ENCODE measurements at regions not wholly inside any gene's neighbourhood (a gene's known extent, or its start where the extent isn't known, plus 50 kb on each side); places are given as distances from the start of the nearest gene placed in this dataset.
"Not testable (repeated sequence)": the region's sequence is repeated elsewhere in the genome, so short reads cannot be mapped to it uniquely, and the experiment has no call there.

- no peak for DNase-seq (ENCODE audit: low read depth)
Measured at GRCh38 chr9:73344060-73344459, 192.4 kb downstream of the ANXA1 start.

DNA sequence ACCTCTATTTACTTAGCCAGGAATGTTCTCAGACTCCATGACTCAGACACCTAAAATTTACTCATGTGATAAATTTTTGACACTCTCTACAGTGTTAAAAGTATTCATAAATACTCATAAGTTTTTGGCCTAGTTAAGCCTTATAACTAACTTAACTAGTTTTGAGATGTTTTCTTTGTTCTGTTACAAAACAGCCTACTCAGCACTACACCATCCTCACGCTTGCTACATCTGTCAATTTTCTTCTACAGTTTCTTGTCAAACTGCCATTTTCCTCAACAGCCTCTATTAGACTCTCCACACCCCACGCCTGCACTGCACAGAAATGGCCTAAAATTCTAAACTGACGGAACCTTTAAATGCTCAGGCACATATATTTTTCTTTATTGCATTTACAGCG is 195.5 kb downstream of the ANXA1 start:
- DNase-seq (ENCODE audit: low read depth) = no peak

GRCh38 chr9:73347720-73348119 is 196.1 kb downstream of the ANXA1 start:
- no peak for DNase-seq (ENCODE audit: low read depth)

DNA sequence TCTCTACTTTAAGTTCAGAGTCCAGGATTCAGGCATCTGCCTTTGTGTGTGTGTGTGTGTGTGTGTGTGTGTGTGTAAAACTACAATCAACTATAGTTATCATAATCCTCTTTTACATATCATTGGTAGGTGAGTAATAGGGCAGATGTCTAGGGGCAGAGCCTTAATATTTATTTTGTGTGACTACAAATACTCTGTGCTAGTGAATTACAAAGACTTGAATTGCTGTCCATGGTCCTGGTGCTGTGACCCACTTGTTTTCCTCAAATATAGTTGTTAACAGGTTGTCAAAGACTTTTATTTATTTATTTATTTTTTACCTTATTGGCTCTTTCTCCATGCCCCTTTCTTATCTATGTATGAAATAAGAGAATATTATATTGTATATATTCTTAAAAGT is 196.8 kb downstream of the ANXA1 start:
- peak; percentile 9 for DNase-seq (ENCODE audit: low read depth)

DNA sequence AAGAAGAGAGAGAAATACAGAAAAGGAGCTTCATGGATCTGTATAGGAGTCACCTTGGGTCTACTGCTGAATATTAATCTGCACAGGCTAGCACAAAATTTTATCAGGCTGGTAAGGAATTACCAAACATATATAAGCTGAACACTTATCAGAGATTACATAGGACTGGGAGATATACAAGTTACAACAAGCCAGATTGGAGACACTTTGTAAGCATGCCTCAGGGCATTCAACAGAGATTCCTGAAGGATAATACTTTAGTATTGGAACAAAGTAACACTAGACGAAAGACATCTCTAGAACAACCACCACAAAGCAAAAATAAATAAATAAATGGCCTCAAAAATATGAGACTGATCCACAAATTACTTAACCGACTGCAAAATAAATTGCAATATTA is 197.8 kb downstream of the ANXA1 start:
- DNase-seq (ENCODE audit: low read depth) = no peak

DNA sequence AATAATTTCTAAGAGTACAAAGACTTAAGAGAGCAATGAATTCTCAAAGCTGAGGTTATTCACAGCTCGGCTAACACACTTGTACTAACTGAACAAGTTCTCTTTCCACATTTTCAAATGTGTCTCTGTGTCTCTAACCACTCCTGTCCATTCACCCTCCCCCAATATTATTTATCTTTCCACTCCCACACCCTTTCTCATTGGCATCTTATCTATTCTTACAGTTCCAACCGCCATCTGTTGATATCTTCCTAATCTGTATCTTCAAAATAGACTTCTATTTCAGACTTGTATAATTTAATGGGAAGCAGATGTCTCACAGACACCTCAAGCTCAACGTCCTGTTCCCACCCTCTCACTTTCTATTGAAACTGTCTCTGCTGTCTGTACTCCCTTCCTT is 205.9 kb downstream of the ANXA1 start:
- DNase-seq (ENCODE audit: low read depth) = no peak

GRCh38 chr9:73370053-73370452 is 218.4 kb downstream of the ANXA1 start:
- DNase-seq (ENCODE audit: low read depth) = peak; percentile 1

DNA sequence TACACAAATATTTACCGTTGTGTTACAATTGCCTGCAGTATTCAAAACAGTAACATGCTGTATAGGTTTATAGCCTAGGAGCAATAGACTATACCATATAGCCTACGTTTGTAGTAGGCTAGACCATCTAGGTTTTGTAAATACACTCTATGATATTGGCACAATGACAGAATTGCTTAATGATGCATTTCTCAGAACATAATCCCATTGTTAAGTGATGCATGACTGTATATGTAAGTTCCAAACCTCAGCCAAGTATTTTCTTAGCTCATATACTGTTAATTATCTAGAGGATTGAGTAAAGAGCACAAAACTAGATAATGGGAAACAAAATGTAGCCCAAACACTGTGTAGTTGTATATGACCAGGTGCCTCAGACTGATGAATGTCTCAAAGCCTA is 220.1 kb downstream of the ANXA1 start:
- DNase-seq (ENCODE audit: low read depth) = no peak

- no peak for DNase-seq (ENCODE audit: low read depth)
Measured at GRCh38 chr9:73380411-73380810, 228.7 kb downstream of the ANXA1 start.

- no peak for DNase-seq (ENCODE audit: low read depth)
Measured at GRCh38 chr9:73402081-73403028, 250.7 kb downstream of the ANXA1 start.

DNA sequence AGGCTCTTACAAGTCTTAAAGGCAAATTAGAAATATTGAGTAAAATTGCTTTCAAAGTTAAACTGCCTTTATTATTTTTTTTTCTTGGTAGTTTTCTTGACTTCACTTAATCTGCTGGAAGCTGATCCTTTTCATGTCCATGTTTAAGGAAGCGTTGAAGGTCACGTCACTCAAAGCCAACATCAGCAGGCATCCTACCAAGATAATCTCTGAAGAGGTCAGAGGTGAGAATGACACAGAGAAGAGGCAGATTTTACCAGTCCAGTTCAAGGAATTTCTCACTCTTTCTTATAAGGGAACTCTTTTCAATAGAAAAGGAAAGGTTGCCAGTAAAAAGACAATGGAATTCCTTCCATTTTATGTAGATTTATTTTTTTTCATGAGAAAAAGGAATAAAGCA is 259.8 kb downstream of the ANXA1 start:
- DNase-seq (ENCODE audit: low read depth) = no peak

DNA sequence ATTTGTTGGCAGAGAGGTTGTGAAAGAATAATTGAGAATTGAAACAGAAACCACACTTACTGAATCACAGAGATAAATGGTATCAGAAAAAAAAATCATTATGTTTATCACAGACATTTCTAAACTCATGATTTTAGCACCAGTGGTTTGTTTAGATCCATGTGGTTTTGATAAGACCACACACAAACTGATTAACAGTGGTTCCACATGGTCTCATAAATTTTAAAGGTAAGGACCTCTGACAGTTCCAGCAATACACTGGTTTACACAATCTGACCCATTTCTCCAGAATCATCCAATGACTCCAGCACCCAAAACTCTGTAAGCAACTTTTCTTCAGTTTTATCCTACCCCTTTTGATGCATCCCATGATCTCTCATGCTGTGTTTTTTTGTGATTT is 261.2 kb downstream of the ANXA1 start:
- DNase-seq (ENCODE audit: low read depth) = no peak

GRCh38 chr9:73423891-73424290 is 272.2 kb downstream of the ANXA1 start:
- DNase-seq (ENCODE audit: low read depth) = no peak

DNA sequence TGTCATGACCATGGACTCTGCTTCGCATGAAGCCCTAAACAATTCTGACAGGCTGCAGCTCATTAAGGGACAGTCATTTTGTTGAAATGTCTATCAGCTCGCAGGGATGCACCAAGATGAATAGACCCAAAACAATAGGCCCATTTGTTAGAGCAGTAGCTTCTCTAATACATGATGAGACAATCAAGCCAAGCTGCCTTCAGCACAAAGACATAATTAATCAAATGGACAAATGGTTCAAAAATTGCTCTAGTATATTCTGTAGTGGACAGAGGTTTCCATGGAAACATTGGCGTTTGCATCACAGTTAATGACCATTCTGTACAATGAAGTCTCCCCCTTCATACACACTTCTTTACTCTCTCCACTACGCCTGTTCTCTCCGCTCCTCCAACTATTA is 274.6 kb downstream of the ANXA1 start:
- DNase-seq (ENCODE audit: low read depth) = no peak

DNA sequence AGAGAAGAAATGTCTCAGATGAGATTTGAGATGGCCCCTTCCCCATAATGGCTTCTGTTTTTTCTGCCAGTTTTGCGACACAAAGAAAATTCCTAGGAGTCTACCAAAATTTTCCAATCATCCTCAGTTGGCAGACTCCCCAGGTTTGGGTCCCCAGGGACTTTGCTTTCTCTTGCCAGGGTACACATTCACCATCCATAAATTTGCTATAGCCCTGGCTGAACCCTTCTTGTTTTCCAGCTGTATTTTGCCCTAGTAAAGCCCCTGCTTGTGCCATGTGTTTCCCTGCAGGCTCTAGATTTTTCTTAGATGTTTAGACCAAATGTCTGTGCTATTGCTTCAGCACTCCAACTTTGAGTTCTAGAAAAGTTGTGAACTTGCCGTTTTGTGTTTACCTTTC is 283.2 kb downstream of the ANXA1 start:
- DNase-seq (ENCODE audit: low read depth) = no peak

DNA sequence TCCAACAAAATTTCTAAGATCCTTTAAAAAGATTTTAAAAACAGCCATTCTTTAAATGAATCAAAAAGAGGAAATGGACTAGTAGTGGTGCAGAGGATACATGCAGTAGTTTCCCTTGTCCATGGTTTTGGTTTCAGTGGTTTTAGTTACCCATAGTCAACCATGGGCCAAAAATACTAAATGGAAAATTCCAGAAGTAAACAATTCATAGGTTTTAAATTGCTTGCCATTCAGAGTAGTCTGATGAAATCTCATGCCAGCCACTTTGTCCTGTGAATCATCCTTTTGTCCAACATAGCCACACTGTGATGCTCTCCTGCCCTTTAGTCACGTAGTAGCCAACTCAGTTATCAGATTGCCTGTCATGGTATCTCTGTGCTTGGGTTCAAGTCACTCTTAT is 286.1 kb downstream of the ANXA1 start:
- DNase-seq (ENCODE audit: low read depth) = peak; percentile 4

- DNase-seq (ENCODE audit: low read depth) = not testable (repeated sequence)
Measured at GRCh38 chr9:73439839-73440238, 288.2 kb downstream of the ANXA1 start.

DNA sequence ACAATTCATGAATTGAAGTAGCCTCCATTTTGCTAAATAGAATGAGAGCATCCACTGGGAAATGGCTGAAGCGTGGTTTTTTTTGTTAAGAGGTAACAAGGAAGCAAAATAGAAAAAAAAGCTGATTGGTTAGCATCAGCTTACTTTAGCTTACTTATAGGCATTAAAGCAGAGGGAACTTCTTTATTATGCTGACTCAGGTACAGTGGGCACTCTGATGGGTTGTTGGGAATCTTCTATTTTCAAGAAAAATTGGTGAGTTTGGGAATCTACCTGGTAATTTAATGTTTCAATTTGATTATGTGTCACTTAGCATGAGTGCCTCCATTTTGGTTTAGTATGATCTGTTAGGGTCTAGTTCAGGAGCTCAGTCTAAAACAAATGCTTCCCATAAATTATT is 289.6 kb downstream of the ANXA1 start:
- no peak for DNase-seq (ENCODE audit: low read depth)

- peak; percentile 11 for DNase-seq (ENCODE audit: low read depth)
Measured at GRCh38 chr9:73441890-73442818, 290.5 kb downstream of the ANXA1 start.

DNA sequence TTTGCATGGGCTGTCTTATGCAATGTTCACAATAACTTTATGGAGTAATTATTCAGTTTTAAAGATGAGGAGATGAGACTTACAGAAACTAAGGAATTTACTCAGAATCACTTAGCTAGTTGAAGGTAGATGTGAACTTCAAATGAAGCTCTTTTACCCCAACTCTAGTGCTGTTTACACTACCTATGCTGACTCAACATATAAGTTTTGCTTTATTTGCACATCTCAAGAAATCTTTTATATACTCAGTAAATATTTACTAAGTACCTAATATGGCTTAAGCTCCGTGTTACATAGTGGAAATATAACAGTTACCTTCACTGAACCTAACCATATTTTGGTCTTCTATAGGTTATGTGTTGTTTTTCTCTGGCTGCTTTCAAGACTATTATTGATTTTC is 293.2 kb downstream of the ANXA1 start:
- no peak for DNase-seq (ENCODE audit: low read depth)

DNA sequence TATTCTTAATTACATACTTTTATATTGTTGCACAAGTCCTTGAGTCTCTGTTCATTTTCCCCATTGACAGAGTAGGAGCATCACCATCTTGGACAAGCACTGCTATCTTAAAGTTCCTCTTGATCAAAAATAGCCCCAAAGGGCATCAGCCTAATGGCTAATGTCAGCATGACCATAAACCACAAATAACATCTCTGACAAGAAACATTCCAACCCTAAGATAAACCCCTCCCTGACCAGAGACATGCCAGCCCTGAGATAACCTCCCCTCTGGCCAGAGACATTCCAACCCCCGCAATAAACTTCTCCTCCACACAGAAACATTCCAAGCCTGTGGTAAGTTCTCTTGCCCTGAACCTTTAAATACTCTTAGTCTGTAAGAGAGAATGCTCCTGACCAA is 293.7 kb downstream of the ANXA1 start:
- peak; percentile 20 for DNase-seq (ENCODE audit: low read depth)

- no peak for DNase-seq (ENCODE audit: low read depth)
Measured at GRCh38 chr9:73446306-73446705, 294.6 kb downstream of the ANXA1 start.

DNA sequence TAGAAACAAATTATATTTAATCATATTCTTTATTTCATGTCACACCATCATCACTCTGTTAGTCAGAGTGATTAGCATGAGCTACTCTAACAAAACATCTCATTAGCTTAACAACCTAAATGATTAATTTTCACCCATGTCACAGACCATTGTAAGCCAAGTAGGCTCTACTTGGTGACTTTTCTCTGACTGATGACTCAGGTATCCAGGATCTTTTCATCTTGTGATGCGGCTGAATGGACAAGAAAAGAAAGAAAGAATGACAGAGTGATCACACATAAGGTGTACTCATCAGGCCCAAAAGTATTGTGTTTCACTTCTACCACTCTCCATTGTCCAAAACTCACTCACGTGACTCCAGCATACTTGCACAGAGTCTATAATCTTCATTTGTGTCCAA is 299.3 kb downstream of the ANXA1 start:
- DNase-seq (ENCODE audit: low read depth) = no peak

Data from EH (cell line).